Central memory CD8-positive, alpha-beta T cell (primary cell): ENCODE measurements at regions not wholly inside any gene's neighbourhood (a gene's known extent, or its start where the extent isn't known, plus 50 kb on each side); places are given as distances from the start of the nearest gene placed in this dataset.

ENCODE experiments used
- ATAC-seq: fragments of 150-1000 bp; cut with Tn5 transposase; replicated peaks from 2 replicates; pipeline ENCODE4 v1.10.0; 2022; ENCODE audit warnings: mild to moderate bottlenecking, moderate FRiP score, moderate number of reproducible peaks; ENCODE audit not compliant: poor library complexity, severe bottlenecking; ENCODE audit errors: extremely low read depth
- DNase-seq, 2 donors: peaks; one replicate each; pipeline ENCODE4 v3.0.0; 2021; ENCODE audit warnings: low spot score in 2 of 2
- H3K27ac Mint-ChIP-seq: one replicate; pipeline ENCODE4 v1.8.0; 2022; ENCODE audit warnings: low read depth, mild to moderate bottlenecking, moderate library complexity, mixed read lengths
- H3K27me3 Mint-ChIP-seq: one replicate; pipeline ENCODE4 v1.8.0; 2022; ENCODE audit warnings: mixed read lengths
- H3K36me3 Mint-ChIP-seq: one replicate; pipeline ENCODE4 v1.8.0; 2022; ENCODE audit warnings: mild to moderate bottlenecking, moderate library complexity, mixed read lengths; ENCODE audit not compliant: insufficient read depth
- H3K4me1 Mint-ChIP-seq: one replicate; pipeline ENCODE4 v1.8.0; 2022; ENCODE audit warnings: mixed read lengths
- H3K4me3 Mint-ChIP-seq: one replicate; pipeline ENCODE4 v1.8.0; 2022; ENCODE audit warnings: mild to moderate bottlenecking, moderate library complexity, mixed read lengths
- H3K9me3 Mint-ChIP-seq: one replicate; pipeline ENCODE4 v1.8.0; 2022; ENCODE audit warnings: mixed read lengths

GRCh38 chr10:17512341-17513001 lies 58.1 kb upstream of the ST8SIA6 start:
- no peaks in the 10 kb centered on the region for H3K27me3 Mint-ChIP-seq
- peaks cover 57% of the 10 kb centered on the region for H3K4me1 Mint-ChIP-seq
- peak overlapping the region; percentile 87 for H3K27ac Mint-ChIP-seq
- no peak overlapping the region for H3K4me3 Mint-ChIP-seq
- DNase-seq (no peak), ATAC-seq (no peak)
- H3K36me3 Mint-ChIP-seq: peaks cover 5% of the 10 kb centered on the region
- H3K9me3 Mint-ChIP-seq: peaks cover 4% of the 10 kb centered on the region

GRCh38 chr10:17510242-17510908 lies 56.0 kb upstream of the ST8SIA6 start:
- H3K36me3 Mint-ChIP-seq: peaks cover 6% of the 10 kb centered on the region
- ATAC-seq: no peak
- H3K9me3 Mint-ChIP-seq: peaks cover 4% of the 10 kb centered on the region
- no peaks in the 10 kb centered on the region for H3K27me3 Mint-ChIP-seq
- H3K4me3 Mint-ChIP-seq: peak overlapping the region; percentile 49
- peaks cover 71% of the 10 kb centered on the region for H3K4me1 Mint-ChIP-seq
- no peak for DNase-seq
- H3K27ac Mint-ChIP-seq: peak overlapping the region; percentile 87

GRCh38 chr10:17507538-17507937 lies 53.1 kb upstream of the ST8SIA6 start:
- Mint-ChIP-seq H3K27ac (peak overlapping the region; percentile 87), H3K4me1 (peaks cover 78% of the 10 kb centered on the region), H3K4me3 (peak overlapping the region; percentile 60), H3K9me3 (peaks cover 4% of the 10 kb centered on the region), H3K36me3 (peaks cover 6% of the 10 kb centered on the region), H3K27me3 (no peaks in the 10 kb centered on the region)
- no peak for DNase-seq
- ATAC-seq: no peak

DNA sequence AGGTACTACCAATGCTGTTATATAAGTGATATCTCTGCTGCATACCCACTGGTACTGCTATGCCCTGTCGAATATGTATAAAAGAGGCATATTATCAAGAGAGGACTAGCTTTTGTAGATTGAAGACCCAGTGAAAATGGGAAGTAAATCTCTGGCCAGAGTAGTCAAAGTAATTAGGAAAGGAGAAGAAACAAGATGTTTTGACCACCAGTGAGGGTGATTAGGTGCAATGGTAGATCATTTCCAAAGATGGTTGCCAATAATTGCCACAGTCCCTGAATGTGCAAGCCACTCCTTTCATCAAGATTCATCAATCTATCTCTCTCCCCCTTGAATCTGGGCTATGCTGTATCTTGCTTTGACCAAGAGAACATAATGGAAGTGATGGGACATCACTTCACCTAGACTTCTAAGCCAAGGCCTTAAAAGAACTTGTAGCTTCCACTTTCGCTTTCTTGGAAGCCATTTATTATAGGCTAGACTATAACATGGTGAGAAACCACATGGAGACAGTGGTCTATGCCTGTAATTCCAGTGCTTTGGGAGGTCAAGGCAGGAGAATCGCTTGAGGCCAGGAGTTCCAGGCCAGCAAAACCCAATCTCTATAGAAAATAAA lies 52.6 kb upstream of the ST8SIA6 start:
- no peak for ATAC-seq
- H3K27me3 Mint-ChIP-seq: no peaks in the 10 kb centered on the region
- no peak for DNase-seq
- peak overlapping the region; percentile 50 for H3K4me3 Mint-ChIP-seq
- H3K9me3 Mint-ChIP-seq: peaks cover 4% of the 10 kb centered on the region
- H3K4me1 Mint-ChIP-seq: peaks cover 75% of the 10 kb centered on the region
- H3K36me3 Mint-ChIP-seq: peaks cover 6% of the 10 kb centered on the region
- peak overlapping the region; percentile 87 for H3K27ac Mint-ChIP-seq

GRCh38 chr10:17506390-17506789 lies 52.0 kb upstream of the ST8SIA6 start:
- no peaks in the 10 kb centered on the region for H3K27me3 Mint-ChIP-seq
- peaks cover 6% of the 10 kb centered on the region for H3K36me3 Mint-ChIP-seq
- peak overlapping the region; percentile 50 for H3K4me3 Mint-ChIP-seq
- DNase-seq (no peak), ATAC-seq (no peak)
- H3K27ac Mint-ChIP-seq: peak overlapping the region; percentile 87
- peaks cover 73% of the 10 kb centered on the region for H3K4me1 Mint-ChIP-seq
- peaks cover 4% of the 10 kb centered on the region for H3K9me3 Mint-ChIP-seq

GRCh38 chr10:17504547-17505245 lies 50.3 kb upstream of the ST8SIA6 start:
- Mint-ChIP-seq H3K27me3 (no peaks in the 10 kb centered on the region), H3K4me1 (peaks cover 59% of the 10 kb centered on the region), H3K27ac (peak overlapping the region; percentile 87), H3K4me3 (no peak overlapping the region), H3K9me3 (peaks cover 4% of the 10 kb centered on the region), H3K36me3 (peaks cover 5% of the 10 kb centered on the region)
- DNase-seq: no peak
- ATAC-seq: no peak
